HG03565 (cell line): ENCODE measurements at regions not wholly inside any gene's neighbourhood (a gene's known extent, or its start where the extent isn't known, plus 50 kb on each side); places are given as distances from the start of the nearest gene placed in this dataset.

Source experiments
- ATAC-seq: cut with Tn5 transposase; IDR thresholded peaks from one replicate; pipeline ENCODE4 v1.9.1; 2021; ENCODE audit warnings: mild to moderate bottlenecking, moderate library complexity; ENCODE audit not compliant: unreplicated experiment

GRCh38 chr10:130997267-130998045 is 314.1 kb downstream of the TCERG1L start:
- no peak for ATAC-seq

- ATAC-seq = no peak
Measured at GRCh38 chr10:130998046-130998435, 313.5 kb downstream of the TCERG1L start.

- ATAC-seq = no peak
Measured at GRCh38 chr10:130998642-130999041, 312.9 kb downstream of the TCERG1L start.

- no peak for ATAC-seq
Measured at GRCh38 chr10:130999376-131000202, 311.9 kb downstream of the TCERG1L start.

- ATAC-seq = no peak
Measured at GRCh38 chr10:131000244-131000643, 311.3 kb downstream of the TCERG1L start.

DNA sequence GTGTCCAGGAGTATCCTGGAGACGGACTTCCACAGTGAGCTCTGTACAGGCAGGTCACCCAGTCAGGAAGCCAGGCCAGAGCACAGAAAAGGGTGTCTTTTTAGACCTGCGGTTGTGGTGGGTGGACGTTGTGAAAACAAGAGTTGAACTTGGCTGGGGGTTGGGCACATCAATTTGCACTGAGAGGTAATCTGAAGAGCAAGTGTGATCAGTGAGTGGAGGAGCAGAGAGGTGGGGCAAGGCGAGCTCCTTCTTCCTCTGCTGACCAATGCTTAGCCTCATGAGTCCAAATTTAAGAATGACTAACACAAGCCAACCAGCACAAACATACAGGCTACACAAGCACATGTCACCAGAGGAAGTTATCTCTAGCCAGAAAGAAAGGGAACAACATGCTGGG is 310.8 kb downstream of the TCERG1L start:
- ATAC-seq = no peak

GRCh38 chr10:131001438-131001837 is 310.1 kb downstream of the TCERG1L start:
- ATAC-seq = no peak

GRCh38 chr10:131002031-131002861 is 309.3 kb downstream of the TCERG1L start:
- ATAC-seq = no peak

GRCh38 chr10:131003455-131003854 is 308.1 kb downstream of the TCERG1L start:
- ATAC-seq = no peak

DNA sequence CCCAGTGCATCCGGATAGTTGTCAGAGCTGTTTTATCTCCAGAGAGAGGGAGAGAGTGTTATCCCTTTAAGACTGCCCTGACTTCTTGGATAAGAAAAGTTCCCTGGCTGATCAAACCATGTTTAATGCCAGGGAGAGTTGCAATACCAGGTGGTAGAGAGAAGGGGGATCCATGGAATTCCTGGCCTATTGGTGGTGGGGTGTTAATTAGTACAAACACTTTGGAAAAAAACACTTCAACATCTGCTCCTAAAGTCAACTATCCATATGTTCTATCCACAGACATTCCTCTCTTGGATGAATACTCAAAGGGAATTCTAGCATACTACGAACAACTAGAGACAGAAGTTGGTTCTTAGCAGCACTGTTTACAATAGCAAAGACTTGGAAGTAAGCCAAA is 307.2 kb downstream of the TCERG1L start:
- no peak for ATAC-seq

DNA sequence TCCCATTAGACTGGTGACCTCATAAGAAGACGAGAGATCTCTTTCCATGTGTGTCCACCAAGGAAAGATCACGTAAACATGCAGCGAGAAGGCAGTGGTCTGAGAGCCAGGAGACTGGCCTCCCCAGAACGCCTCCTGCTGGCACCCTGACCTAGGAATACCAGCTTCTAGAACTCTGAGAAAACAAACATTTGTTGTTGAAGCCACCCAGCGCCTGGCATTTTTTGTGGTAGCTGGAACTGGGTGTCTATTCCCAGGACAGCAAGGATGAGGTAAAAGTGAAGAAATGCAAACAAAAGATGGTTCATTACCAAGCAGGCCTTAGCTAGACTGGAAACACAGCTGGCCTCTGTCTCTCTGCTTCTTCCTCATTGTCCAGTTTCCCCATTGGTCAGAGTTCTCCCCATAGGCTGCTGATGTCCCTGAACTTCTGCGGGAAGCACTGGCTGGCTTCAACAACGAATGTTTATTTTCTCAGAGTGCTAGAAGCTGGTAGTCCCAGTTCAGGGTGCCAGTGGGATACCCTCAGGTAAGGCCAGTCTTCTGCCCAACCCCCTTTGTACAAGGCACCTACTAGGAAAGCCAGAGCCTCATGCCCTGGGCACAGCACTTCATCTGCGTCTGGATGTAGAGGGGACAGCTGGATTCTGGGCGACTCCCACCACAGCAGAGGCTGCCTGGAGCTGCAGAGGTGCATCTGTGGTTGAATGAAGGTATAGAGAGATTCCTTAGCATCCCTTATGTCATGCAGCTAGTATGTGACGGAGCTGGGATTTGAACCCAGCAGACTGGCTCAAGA is 304.9 kb downstream of the TCERG1L start:
- ATAC-seq = no peak

- ATAC-seq = no peak
Measured at GRCh38 chr10:131009791-131010190, 301.7 kb downstream of the TCERG1L start.

DNA sequence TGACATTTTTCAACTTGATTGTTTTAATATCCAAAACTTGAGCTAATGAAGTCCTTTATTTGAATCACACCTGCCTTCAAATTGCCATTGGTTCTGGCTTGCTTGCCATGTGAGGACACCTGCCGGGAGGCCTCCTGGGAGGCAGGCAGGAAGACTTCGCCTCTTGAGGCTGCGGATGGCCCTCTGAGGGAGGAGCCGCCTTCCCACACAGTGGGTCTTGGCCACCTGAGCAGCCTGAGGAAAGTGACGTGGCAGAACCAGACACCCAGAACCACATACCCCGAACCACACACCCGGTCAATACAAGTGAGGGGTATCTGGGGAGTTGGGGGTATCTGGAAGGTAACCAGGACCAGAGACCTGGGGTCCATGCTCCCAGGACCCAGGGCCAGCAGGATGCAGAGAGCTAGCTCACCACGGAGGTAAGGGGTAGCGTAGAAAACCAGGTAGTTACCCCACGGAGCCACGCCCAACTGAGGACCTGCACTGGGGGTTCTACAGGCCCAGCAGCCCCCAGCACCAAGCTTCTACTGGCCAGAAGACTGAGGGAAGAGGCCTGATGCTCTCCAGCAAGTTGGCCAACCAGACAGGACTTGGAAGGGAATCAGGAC is 300.5 kb downstream of the TCERG1L start:
- no peak for ATAC-seq

- ATAC-seq = no peak
Measured at GRCh38 chr10:131011936-131012640, 299.4 kb downstream of the TCERG1L start.

DNA sequence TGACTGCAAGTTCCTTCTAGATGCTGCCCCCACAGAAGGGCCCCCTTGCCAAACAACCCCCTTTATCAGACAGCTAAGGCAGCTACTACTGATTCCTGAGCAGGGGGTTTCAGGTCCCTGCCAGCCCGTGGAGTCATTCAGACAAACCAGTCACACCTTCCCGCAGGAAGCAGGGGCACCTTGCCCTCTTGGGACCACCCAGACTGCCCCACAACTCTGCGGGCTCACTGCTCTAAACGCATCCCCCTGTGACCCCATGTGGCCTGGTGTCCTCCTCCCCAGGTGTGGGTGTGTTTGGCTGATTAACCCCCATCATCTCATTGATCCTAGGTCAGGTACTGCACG is 298.9 kb downstream of the TCERG1L start:
- no peak for ATAC-seq

- no peak for ATAC-seq
Measured at GRCh38 chr10:131013281-131013912, 298.1 kb downstream of the TCERG1L start.

- no peak for ATAC-seq
Measured at GRCh38 chr10:131014271-131014670, 297.2 kb downstream of the TCERG1L start.

DNA sequence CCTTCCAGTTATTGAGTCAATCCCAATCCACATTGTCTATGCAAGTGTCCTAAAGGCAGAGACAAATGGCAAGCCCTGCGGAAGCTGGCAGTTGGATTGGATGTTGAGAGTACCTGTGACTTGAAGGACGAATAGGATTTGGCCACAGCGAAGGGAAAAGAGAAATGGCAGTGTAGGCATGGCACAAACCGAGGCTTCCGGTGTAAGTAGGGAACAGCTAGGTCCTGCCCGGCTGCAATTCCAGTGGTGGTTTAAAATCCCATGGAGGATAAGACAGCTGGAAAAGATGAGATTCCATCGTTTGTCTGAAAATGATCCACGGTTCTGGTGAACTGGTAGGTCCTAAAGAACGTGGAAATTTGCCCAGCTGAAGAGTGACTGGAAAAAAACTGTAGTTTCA is 296.2 kb downstream of the TCERG1L start:
- ATAC-seq = no peak

- no peak for ATAC-seq
Measured at GRCh38 chr10:131016556-131016955, 295.0 kb downstream of the TCERG1L start.
